GM19240 (cell line): ENCODE measurements at regions not wholly inside any gene's neighbourhood (a gene's known extent, or its start where the extent isn't known, plus 50 kb on each side); places are given as distances from the start of the nearest gene placed in this dataset.

ENCODE experiments used
- DNase-seq: peaks from one replicate; pipeline ENCODE4 v3.0.0; 2011; ENCODE audit warnings: low spot score; ENCODE audit not compliant: insufficient read length

DNA sequence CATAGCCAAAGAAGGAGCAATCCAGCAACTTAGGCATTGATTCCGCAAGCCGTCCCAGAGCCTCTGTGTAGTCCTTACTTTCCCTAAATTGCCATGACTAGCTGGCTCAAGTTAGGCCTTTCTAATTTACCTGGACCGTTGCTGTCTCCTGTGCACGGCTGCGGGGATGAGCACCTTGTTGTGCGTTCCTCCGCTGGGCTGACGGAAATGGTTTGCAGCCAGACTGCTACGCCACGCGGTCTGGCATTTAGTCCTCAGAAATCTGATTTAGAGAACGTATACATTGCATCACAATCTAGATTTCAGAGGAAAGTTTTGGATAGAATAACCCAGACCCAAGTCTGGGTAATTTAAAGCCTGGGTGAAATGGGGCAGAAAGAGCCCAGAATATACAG, 133.2 kb upstream of the ARHGAP5 start:
- DNase-seq = no peak

DNA sequence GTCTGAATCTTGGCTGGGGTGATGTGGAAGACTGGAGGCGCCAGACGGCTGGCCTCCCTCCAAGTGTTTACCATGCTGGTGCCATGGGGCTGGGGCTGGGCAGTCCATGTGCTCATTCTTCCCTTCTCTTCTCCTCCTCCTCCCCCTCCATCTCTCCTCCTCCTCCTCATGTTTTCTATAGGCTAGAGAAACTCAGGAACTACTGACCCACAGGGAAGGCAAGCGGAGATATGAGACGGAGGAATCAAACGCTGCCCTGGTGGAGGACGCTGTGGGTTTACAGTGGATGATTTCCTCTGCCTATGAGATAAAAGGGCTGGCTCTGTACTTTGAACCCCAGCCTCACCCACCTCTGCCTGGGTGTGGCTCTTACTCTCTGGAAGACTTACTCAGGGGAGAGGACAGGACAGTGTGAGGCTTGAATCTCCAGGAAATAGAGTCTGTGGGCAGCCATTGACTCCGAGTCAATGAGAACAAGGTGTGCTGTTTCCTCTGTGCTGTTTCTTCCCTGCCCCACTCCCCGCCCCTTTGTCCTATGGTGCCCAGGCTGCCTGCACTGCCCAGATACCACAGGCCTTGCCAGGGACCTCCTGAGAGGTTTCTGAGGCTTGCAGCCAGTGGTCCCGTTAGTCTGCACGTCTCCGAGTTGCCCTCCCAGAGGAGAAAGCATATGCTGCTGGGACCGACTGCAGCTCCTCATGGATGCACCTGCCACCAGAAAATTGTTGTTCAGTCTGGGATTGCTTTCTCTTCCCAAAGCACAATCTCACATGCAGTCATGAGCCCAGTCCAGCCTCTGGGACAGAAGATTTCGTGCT, 132.6 kb upstream of the ARHGAP5 start:
- no peak for DNase-seq

DNA sequence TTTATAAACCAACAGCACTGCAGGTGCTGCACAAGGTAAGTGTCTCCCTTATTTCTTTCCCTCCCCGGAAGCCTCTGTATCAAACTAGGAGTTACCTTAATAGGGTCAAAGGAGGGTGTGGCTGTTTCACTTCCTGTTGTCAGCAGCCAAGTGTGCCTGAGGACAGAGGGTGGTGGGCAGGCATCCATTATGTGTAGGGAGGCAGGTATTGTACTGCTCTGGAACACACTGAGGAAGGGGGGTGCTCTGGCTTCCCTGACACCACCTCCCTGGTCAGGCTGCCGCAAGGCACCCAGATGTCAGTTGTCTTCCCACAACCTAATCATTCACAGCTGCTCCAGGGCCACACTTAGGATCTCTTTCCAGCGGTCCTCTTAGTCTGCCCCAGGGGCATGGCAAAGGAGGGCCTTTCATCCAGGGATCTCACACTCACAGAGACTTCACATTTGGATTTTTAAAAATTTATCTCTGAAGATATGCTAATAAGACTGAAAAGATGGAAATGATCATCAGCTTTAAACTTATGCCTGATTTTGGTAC, 132.0 kb upstream of the ARHGAP5 start:
- DNase-seq = no peak

DNA sequence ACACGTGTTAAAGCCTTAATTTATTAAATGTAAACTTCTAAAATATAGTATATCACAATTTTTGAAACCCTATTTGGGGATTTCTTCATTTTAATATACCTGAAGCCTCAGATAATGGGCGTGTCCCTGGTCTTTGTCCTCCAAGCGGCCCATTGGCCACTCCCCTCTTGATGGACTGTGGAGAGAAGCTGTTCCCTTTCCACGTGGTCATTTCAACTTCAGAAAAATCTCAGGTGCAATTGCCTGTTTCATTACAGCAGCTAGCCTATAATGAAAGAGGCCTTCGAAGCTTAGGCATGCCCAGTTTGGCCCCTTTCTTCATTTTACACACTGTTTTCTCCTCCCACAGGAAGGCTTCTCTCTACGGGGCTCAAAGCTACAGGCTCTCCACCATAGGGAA, 131.4 kb upstream of the ARHGAP5 start:
- DNase-seq = no peak

DNA sequence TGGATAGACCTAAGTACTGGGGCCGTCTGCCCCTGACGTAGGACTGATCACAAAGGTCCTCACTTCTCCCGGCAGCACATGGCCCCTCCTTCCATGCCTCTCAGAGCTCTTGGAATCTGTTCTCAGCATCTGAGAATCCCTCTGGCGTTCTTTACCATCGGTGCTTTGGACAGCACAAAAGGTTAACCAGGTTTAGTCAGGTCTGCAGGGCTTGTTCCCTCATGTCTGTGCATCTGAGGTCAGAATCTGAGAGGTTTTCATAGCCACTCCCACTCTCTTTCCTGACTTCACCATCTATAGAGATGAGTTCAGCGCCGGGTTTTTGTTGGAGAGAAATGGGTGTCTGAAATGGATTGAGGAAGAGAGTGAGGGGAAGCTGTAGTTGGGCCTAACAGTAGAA, 130.0 kb upstream of the ARHGAP5 start:
- DNase-seq = no peak

DNA sequence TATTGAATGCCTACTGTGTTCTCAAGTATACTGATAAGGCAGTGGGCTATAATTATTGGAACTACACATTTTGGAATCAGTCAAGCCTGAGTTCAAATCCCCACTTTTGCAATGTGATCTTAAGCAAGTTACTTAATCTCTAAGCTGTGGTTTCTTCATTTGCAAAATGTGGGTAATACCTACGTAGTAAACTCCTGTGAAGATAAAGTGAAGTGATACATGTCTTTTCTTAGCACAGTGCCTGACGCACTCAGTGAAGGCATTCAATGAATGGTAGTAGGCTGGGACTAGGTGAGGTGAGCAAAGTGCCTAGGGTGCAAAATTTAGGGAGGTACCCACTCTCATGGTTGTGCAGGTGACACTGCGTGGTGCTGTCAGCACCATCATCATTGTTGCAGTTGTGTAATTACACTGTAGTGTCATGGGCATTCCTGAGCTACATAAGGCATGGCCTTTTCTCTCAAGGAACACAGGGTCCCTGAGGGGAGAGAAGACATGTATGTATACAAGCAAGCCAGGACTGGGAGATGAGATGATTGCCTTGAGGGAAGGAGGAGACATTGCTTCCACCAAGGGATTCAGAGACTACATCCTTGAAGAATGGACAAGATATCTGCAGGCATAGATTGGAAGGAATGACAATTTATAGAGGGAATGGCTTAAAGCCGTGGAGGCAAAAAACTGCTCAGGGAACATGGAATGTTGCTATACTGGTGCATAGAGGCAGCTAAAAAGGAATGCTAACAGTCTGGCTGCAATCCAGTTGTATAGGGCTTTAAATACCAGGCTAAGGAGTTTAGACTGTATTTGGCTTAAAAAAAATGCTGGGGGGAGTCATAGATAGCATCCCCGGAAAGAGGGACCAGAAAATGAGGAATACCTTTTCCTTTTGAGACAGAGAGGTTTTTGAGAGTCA, 129.2 kb upstream of the ARHGAP5 start:
- DNase-seq = no peak

DNA sequence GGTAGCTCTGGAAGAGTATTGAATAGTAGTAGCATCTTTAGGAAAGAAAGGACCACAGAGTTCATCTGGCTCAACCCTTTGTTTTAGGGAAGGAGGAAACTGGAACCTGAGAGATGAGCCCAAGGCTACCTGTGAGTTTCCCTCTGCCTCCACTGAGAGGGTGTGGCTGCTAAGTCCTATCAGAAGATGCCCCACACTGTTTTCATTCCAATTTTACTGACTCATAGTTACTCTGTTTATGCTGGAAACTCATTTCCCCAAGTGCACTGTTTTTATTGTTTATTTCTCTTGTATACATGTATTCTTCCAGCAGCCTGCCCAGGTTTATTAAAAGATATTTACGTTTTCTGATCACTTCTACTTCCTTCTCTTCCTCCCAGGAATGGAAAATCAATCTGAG, 127.4 kb upstream of the ARHGAP5 start:
- no peak for DNase-seq

DNA sequence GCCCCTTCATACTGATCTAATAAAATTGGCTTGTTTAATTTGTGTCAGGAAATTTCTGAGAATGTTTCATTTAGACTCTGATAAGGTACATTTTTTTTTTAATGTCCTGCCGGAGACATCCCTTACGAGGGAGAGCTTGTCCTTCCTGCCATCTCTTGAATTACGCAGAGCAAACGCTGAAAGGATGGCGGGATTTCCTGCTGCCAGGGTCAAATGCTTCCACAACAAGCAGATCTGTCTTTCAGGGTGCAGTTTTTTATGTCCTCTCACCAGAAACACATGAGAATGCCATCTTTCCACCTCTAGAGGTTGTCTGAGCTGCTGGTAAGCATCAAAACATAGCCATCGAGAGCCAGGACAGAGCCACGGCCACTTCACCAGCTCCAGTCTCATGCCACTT, 126.8 kb upstream of the ARHGAP5 start:
- DNase-seq = no peak

DNA sequence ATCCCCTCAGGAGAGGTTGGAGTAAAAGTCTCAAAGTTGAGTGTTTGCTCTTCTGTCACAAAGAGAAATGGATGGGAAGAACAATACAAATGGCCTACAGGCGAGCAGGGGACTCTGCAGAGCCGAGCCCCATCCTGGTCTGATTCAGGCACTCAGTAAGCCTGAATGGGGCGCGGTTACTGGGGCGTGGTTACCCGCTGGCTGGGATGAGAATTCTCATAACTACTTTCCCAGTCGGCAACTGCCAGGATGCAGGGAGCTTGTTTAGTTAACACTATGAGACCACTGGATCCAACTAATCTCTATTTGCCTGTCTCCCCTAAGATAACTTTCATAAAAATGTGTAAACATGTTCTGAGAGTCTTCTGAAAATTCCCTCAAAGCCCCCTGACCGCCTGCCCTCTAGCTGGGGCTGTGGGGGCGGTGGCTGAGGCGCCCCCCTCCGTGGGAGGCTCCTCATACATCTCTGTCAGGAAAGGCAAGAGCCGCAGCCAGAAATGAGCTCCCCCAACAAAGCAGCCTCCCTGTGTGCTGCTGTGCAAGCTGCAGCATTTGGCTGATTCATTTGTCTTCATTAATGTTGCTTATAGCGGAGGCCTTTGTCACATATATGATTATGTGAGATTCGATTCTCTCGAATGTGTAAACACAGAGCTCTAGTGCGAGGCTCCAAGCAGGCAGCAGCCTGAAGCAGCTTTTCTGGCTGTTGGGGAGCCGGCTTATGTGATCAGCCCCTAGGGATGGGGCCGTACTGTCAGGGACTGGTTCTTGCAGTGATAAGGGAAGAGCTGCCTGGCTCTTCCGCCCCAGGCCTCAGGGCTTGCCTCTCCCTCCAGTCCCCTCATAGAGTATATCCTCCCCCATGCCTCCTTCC, 126.1 kb upstream of the ARHGAP5 start:
- no peak for DNase-seq

DNA sequence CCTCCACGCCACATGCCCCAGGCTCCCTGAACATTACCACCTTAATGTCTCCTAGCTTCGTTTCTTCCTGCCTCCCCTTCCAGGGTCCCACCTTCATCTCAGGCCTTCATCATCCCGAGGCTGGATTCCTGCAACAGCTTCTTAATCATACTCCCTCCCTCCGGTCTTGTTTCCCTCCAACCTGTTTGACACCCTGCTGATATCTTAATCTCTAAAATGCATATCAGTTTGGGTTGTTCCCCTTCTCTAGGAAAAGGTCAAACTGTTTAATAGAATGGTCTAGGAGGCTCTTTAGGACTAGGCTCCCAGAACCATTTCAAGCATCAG, 125.5 kb upstream of the ARHGAP5 start:
- DNase-seq = no peak

DNA sequence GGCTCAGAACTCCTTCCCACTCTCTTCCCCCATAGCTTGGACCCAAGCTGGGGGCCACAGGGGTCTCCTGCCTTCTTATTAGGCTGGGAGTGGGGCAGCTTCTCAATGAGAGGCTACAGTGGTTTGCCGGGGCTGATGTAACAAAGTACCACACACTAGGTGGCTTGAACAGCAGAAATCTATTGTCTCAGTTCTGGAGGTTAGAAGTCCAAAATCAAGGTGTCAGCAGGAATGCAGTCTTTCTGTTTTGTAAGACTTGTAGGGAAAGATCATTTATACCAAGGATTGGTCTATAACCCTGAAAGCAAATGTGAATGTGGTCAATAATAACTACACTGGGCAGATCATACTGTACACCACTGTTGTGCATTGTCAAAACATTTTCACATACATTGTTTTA, 124.5 kb upstream of the ARHGAP5 start:
- DNase-seq = no peak

DNA sequence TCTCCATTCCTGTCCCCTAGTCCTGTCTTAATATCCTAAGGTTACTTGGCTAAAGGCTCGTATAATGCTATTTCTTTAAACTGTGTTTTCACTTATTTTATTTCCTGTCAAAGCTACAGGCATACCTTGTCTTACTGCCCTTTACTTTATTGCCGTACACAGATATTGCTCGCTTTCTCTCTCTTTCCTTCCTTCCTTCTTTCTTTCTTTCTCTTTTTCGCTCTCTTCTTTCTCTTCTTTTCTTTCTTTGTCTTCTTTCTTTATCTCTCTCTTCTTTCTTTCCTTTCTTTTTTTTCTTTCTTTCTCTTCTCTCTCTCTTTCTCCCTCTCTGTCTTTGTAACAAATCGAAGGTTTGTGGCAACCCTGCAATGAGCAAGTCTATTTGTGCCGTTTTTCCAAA, 123.9 kb upstream of the ARHGAP5 start:
- DNase-seq = no peak

DNA sequence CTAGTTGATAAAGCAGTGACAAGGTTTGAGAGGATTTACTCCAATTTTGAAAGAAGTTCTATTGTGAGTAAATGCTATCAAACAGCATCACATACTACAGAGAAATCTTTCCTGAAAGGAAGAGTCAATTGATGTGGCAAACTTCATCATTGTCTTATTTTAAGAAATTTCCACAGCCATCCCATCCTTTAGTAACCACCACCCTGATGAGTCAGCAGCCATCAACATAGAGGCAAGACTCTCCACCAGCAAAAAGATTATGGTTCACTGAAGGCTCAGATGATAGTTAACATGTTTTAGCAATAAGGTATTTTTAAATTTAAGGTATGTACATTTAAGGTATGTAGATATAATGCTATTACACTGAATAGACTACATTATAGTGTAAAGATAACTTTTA, 122.1 kb upstream of the ARHGAP5 start:
- DNase-seq = no peak

DNA sequence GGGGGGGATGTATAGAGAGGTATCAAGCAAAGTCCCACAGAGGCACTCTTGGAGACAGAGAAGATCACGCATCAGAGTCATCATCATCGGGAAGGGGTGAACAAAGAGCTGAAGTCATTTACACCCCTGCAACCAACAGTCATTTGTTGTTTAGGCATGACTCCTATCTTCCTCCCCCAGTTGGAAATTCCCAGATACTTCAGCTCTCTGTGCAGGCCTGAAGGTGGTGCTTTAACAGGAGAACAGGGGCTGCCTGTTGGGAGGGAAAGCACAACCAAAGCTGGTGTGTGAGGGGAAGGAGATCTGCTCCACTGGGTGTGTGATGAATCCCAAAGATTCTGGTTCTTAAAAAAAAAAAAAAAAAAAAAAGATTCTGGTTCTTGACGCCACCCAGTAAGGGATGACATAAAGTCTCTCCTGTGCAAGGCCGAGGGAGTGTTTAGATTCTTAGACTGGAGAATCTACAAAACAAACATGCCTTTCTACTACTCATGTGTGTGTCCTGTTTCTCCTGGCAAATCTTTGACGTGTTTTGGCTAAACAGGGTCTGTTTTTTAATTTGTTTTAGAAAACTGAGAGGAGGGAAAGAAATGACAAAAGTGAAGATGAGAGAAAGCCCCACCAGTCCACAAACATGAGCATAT, 121.0 kb upstream of the ARHGAP5 start:
- DNase-seq = no peak

DNA sequence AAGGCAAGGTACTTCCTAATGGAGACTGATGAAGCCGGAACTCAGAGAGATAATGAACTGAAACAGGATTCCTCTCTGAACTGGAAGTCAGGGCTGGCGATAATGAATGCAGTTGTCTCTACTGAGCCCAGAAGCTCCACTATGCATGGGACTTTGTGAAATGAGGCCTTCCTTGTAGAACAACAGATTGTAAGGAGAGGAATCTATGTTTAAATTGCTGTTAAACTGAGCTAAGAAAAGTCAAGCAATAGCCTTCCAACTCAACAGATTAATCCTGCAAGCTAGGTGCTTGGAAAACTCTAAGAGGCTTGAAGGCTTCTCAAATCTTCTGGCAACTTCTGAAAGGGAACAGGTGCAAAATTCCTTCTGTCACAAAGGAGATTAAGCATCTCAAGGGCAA, 119.5 kb upstream of the ARHGAP5 start:
- DNase-seq = no peak

DNA sequence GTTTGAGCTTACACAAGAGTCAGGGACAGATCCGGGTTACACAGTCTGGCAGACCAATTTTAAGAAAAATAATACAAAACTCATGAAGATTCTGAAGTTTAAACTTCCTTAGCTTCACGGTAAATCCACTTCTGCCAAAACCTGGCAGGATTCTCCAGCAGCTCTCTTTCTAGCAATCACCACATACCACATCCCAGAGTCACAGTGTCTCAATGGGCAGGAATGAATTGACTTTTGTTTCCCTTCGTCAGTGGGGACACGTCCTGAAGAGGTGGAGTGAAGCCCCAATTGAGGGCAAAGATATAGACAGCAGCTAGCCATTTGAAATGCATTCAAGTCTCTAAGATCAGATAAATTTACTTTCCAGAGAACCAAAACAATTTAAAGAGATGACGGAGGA, 117.1 kb upstream of the ARHGAP5 start:
- DNase-seq = no peak

DNA sequence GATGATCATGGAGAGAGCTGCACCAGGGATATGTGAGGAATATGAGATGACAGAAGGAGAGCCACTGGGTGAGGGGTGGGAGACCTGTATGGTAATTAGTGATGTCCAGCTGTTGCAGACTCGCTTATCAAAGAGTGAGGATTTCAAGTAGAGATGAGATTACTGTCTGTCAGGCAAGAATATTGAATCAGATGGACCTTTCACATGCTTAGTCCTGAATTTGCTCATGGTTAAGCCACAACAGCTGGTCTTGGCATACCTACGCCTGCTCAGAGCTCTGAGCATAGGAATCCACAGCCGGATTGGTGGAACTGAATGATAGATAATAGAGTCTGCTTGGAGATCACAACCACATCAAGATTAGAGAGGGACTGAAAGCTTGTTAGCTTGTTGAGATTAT, 115.2 kb upstream of the ARHGAP5 start:
- DNase-seq = no peak

DNA sequence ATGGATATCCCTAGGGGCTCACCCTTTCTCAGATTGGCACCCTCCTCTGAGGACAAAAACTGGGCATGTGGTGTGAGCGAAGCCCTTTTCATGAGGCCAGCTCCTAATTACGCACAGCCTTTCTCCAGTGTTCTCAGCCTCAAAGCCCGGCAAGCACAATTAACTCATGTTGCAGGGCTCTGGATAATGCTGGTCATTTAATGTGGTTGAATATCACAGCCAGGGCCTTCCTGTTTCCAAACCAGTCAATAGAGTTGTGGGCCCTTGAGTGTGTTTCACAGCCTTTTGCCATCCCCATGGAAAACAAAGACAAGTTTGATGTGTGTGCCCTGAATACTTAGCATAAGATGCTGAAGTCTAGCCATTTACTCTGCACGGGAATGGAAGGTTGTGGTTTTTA, 114.2 kb upstream of the ARHGAP5 start:
- no peak for DNase-seq

DNA sequence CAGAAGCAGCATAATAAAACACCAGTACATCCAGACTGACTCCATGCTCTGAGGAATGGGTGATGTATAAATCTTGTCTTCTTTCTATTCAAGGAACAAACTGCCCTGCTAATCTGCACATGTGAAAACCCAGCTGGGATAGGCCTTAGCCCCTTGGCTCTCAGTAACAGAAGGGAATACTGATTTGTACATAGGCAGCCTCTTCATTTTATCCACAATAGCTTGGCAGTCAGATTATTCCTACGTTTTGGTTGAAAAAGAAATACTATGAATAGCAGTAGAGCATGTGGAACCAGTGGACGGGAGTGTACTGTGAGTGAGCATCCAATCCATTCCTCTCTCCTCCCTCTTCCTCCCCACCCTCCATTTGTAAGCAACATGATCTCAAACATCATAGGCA, 113.5 kb upstream of the ARHGAP5 start:
- DNase-seq = no peak

DNA sequence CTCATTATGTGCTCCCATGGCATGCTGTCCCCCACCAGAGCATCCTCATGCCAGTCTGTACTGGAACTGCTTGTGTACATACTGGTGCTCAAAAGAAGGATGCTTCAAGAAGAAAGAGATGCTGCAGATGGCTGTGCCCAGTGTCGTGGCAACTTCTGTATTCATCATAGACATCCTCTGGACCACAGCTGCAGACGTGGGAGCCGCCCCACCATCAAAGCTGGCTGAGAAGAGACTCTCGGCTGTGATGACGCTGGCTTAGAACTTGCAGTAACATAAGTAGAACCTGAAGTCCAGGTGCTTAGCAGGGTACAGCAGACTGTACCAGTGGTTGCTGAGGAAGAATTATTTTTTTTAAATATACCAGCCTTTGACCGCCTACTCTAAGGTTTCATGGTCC, 112.6 kb upstream of the ARHGAP5 start:
- DNase-seq = no peak

DNA sequence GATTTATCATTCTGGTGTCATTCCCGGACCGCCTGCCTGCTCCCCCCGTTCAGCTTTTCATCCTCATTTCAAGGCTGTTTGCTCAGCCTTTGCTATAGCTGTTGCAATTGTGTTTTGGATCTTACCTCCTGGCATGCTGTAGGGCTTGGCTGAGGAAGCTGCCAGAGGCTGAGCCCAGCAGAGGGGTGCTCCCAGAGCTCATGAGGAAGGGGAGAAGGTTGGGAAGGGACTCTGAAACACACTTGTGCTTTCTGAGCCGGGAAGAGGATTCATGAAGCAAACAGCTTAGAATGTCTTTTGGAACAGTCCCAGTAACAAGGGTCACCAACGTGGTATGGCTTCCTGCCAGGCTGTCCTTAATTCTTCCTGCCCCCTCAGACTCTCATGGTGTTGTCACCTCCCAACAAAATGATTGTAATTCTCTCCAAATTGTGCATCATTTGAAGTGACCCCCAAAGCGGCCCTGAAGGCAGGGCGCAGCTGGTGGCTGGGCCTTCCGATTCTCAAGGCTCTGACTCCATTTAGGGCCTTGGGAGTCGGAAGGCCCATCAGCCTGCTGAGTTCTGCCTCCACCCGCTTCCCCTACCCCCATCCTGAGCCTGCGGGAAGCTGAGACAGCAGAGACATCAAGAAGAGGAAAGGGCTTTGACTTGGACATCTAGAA, 111.9 kb upstream of the ARHGAP5 start:
- no peak for DNase-seq
